ENCODE measurements at regions not wholly inside any gene's neighbourhood (a gene's known extent, or its start where the extent isn't known, plus 50 kb on each side); places are given as distances from the start of the nearest gene placed in this dataset.

GRCh38 chr5:163585206-163585605 lies 79.8 kb downstream of the MAT2B start:
- no peak for TF ChIP-seq EZH2 (IDR thresholded peaks at IDR 0.05)
- TF ChIP-seq POLR2AphosphoS5 (IDR thresholded peaks at IDR 0.05; ENCODE audit: borderline replicate concordance, low read depth, low read length), result no peak
